Right forelimb (tissue), 1 donor: ENCODE measurements at regions not wholly inside any gene's neighbourhood (a gene's known extent, or its start where the extent isn't known, plus 50 kb on each side); places are given as distances from the start of the nearest gene placed in this dataset.
"Not testable (repeated sequence)": the region's sequence is repeated elsewhere in the genome, so short reads cannot be mapped to it uniquely, and the experiment has no call there.

Experiments used
- DNase-seq: peaks from one replicate; pipeline ENCODE4 v3.0.0-alpha.2; 2018

DNA sequence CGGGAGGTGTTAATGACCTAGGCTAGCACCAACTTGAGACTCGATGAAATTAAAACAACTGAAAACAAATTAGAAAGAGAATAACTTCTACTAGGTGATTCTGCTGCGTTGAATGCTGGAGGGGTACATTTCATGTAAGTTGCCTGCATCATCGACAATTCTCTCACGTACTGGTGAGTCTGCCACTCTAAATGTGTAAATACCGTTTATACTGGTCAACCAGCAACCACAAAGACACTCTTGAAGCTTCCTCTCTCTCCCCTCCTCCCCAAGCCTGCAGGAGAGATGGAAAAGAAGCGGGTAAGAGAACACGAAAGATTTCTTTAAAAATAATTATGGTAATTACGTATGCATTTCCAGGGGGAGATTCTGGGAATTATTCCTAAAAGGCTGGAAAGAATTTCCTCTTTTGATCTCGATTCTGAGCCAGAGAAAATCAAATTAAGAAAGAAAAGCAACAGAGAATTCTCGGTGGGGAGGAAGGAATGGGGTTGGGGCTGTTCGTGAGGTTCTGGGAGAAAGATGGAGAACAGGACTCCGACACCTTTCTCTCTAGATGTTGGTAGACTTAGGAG, 68.6 kb upstream of the MRTFB start:
- no peak for DNase-seq

DNA sequence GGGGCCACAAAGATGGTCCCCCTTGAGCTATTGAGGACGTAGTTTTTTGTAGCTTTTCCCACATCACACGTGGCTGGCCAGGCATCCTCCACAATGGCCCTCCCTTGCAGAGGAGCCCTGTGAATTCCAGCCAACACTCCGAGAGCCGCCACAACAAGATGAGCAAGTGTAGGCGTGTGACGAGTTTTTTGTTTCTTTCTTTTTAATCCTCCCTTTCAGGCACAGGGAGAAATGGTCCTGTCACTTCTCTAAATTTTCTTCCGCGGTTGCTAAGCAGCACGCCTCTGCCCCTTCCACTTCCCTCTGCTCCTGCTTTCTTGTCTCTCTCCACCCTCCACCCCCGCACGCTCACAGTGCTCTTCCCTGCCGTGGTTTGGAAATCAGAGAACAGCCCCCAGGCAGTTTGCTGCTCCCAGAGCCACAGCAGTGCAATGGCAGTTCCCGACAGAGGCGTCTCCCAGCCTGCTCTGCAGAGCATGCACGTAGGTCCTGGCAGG, 68.0 kb upstream of the MRTFB start:
- peak; percentile 73 for DNase-seq

GRCh38 chr16:14004031-14004728, 66.9 kb upstream of the MRTFB start:
- DNase-seq = no peak

GRCh38 chr16:14004729-14005315, 66.3 kb upstream of the MRTFB start:
- DNase-seq = no peak

GRCh38 chr16:14005335-14005734, 65.8 kb upstream of the MRTFB start:
- DNase-seq = no peak

DNA sequence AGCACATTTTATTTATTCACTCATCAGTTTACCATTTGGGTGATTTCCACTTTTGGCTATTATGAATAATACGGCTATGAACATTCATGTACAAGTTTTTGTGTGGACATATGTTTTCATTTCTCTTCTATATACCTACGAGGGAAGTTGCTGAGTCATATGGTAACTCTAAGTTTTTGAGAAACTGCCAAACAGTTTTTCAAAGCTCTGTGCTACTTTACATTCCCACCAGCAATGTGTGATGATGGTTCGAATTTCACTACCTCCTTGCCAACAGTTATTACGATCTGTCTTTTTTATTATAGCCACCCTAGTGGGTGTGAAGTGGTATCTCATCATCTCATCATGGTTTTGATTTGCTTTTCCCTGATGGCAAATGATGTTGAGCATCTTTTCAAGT, 63.7 kb upstream of the MRTFB start:
- DNase-seq = no peak

- no peak for DNase-seq
Observed at GRCh38 chr16:14011001-14011400, 60.1 kb upstream of the MRTFB start.

GRCh38 chr16:14011846-14012245, 59.3 kb upstream of the MRTFB start:
- DNase-seq = no peak

DNA sequence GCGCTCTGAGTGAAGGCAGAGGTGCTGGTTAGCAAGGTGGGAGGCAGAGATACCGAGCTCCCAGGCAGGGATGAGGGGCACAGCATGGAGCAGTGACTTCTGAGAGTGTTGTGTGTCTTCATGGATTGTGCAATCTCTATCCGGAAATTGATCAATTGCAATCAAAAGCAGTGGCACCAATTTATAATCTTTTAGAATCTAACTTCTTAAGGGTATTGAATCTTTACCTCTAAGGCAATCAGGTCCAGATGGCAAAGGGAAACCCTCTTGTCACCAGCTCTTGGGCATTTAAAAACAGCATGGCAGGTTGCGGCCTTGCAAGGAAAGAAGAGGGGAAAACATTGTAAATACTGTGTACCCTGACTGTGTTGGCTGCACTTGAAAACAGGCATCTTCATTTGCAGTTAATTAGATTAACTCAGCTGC, 58.0 kb upstream of the MRTFB start:
- DNase-seq = no peak

GRCh38 chr16:14013571-14014283, 57.4 kb upstream of the MRTFB start:
- peak; percentile 69 for DNase-seq

- no peak for DNase-seq
Observed at GRCh38 chr16:14014284-14014625, 56.9 kb upstream of the MRTFB start.

- DNase-seq = no peak
Observed at GRCh38 chr16:14015033-14015432, 56.1 kb upstream of the MRTFB start.

DNA sequence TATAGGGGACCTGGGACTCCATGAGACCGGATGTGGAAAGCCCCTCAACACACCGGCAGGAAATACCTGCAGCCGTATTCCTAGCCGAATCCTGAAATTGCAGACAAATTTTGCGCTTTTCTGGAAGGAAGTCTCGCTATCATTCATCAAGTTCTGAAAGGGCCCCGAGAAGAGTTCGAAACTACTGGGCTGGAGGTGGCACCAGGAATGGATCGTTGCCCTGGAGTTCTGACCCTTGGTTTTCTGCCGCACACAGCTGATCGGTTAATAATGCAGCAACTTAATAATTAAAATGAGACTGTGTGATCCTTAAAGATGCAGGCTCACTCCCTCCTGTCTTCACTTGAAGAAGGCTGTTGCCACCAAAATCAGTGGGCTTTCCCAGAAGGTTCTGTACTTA, 55.7 kb upstream of the MRTFB start:
- no peak for DNase-seq

DNA sequence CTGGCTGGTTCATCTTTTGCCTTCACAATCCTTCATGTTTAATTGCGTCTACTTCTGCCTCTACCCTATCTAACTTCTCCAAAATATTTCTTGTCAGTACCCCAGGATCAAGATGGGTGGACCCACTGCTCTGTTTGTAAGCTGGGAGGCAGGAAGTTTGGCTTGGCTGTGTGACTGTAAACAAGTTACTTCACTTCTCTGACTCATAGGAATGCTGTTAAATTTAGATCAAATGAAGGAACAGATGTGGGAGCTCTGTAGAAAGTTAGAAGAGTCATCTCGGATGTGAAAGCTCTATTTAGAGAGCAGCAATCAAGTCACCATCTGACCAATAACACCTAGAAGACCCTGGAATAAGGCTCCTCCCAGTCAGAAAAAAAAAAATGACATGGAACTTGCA, 55.2 kb upstream of the MRTFB start:
- no peak for DNase-seq

DNA sequence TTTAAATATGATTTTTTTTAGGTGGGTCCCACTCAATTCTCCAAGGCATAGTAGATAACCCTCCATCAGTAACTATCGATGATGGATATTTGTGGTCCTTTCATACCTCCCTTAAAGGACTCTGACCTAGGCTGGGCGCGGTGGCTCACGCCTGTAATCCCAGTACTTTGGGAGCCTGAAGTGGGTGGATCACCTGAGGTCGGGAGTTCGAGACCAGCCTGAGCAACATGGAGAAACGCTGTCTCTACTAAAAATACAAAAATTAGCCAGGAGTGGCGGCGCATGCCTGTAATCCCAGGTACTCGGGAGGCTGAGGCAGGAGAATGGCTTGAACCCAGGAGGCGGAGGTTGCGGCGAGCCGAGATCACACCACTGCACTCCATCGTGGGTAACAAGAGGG, 54.8 kb upstream of the MRTFB start:
- DNase-seq = not testable (repeated sequence)

GRCh38 chr16:14017886-14018285, 53.2 kb upstream of the MRTFB start:
- DNase-seq = no peak

DNA sequence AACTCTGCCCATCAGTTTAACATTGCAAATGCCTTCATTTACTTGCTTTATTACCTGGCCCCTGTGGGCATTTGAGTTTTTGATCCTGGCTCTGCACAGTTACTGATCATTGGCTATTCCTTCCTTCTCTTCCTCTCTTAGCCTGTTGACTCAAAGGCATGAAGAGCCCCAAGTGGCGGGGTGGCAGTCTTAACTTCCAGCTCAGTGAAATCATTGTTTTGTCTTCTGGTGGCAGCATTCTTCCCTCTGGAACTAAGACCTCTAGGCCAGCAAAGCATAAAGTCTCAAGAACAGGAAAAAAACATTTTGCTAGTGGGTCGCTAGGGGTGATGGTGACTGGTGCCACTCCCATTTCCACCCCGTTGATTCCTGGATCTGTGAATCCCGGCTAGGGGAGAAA, 52.3 kb upstream of the MRTFB start:
- no peak for DNase-seq

DNA sequence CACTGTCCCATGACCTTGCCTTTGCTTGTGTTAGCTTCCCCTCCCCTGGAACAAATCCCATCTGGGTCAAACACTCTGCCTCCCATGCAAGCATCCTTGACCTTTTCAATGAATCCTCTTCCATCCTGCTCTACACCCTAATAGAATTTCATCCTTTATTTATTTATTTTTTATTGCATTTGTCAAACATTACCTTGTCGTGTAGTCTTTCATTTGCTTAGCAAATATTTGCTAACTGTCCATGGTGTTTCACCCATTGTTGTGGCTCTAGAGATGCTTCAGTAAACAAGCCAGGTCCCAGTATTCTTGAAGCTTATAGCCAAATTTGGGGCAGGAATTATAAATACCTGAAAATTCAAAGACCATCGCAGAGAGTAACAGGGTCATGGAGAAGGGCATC, 51.0 kb upstream of the MRTFB start:
- DNase-seq = no peak
